ENCODE measurements at regions not wholly inside any gene's neighbourhood (a gene's known extent, or its start where the extent isn't known, plus 50 kb on each side); places are given as distances from the start of the nearest gene placed in this dataset.

- TF ChIP-seq, protein P1, sequence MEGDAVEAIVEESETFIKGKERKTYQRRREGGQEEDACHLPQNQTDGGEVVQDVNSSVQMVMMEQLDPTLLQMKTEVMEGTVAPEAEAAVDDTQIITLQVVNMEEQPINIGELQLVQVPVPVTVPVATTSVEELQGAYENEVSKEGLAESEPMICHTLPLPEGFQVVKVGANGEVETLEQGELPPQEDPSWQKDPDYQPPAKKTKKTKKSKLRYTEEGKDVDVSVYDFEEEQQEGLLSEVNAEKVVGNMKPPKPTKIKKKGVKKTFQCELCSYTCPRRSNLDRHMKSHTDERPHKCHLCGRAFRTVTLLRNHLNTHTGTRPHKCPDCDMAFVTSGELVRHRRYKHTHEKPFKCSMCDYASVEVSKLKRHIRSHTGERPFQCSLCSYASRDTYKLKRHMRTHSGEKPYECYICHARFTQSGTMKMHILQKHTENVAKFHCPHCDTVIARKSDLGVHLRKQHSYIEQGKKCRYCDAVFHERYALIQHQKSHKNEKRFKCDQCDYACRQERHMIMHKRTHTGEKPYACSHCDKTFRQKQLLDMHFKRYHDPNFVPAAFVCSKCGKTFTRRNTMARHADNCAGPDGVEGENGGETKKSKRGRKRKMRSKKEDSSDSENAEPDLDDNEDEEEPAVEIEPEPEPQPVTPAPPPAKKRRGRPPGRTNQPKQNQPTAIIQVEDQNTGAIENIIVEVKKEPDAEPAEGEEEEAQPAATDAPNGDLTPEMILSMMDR (IDR thresholded peaks at IDR 0.05; ENCODE audit: insufficient read depth, low read depth, low read length, missing control alignments): no peak
- no peak overlapping the region for H3K4me3 ChIP-seq (ENCODE audit: low read depth, low read length)
- no peak for DNase-seq (ENCODE audit: low read depth)
Measured at GRCh38 chrX:121823406-121823805, 776.0 kb downstream of the GLUD2 start.

DNA sequence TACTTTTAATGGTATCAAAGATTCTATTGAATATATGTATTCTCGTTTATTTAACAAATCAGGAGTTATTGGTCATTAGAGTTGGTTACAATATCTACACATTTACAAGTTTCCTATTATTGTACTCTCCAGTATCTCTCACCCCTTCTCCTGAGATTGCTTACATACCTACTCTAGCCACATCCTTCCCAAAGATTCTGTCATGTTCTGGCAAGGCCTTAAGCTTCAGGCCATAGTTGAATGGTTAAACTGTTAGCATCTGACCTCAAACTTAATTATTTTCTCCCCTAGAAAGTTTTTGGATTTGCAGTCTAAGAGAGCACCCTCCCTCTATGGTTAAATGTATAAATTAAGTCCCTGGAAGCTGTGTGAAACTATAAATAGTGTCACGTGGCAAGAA is 784.2 kb downstream of the GLUD2 start:
- H3K4me3 ChIP-seq (ENCODE audit: low read depth, low read length): no peak overlapping the region
- TF ChIP-seq, protein P1 (IDR thresholded peaks at IDR 0.05; ENCODE audit: insufficient read depth, low read depth, low read length, missing control alignments): no peak
- DNase-seq (ENCODE audit: low read depth): no peak

- H3K4me3 ChIP-seq (ENCODE audit: low read depth, low read length): no peak overlapping the region
- no peak for DNase-seq (ENCODE audit: low read depth)
- TF ChIP-seq, protein P1 (IDR thresholded peaks at IDR 0.05; ENCODE audit: insufficient read depth, low read depth, low read length, missing control alignments): no peak
Measured at GRCh38 chrX:121832446-121832845, 785.0 kb downstream of the GLUD2 start.

DNA sequence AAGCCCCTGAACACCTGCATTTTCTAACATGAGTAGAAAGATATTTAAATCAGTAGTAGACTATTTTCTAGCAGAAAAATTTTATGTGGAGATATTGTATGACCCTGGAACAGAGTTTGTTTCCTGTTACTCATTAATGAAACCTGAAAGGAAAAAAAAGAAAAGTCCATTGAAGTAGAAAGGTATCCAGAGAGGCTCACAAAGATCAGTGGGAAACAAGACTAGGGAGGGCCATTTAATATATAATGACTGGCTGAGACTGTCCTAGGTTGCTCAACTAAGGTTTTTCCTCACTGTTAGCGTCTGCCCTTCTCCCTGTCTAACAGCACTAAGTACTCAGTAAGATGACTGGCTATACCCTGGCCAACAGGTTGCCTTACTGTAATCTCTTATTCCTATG is 788.6 kb downstream of the GLUD2 start:
- TF ChIP-seq, protein P1 (IDR thresholded peaks at IDR 0.05; ENCODE audit: insufficient read depth, low read depth, low read length, missing control alignments): no peak
- H3K4me3 ChIP-seq (ENCODE audit: low read depth, low read length): no peak overlapping the region
- no peak for DNase-seq (ENCODE audit: low read depth)

DNA sequence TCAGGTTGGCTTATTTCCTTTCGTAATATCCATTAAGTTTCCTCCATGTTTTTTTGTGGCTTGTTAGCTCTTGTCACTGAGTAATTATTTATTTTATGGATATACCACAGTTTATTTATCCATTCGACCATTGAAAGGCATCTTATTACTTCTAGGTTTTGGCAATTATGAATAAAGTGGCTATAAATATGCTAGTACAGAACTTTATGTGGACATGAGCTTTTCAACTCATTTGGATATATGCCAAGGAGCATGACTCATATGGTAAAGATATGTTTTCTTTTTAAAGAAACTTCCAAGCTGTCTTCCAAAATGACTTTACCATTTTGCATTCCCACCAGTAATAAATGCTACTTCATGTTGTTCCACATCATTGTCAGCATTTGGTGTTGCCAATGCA is 803.6 kb downstream of the GLUD2 start:
- no peak overlapping the region for H3K4me3 ChIP-seq (ENCODE audit: low read depth, low read length)
- no peak for DNase-seq (ENCODE audit: low read depth)
- TF ChIP-seq, protein P1 (IDR thresholded peaks at IDR 0.05; ENCODE audit: insufficient read depth, low read depth, low read length, missing control alignments): no peak

DNA sequence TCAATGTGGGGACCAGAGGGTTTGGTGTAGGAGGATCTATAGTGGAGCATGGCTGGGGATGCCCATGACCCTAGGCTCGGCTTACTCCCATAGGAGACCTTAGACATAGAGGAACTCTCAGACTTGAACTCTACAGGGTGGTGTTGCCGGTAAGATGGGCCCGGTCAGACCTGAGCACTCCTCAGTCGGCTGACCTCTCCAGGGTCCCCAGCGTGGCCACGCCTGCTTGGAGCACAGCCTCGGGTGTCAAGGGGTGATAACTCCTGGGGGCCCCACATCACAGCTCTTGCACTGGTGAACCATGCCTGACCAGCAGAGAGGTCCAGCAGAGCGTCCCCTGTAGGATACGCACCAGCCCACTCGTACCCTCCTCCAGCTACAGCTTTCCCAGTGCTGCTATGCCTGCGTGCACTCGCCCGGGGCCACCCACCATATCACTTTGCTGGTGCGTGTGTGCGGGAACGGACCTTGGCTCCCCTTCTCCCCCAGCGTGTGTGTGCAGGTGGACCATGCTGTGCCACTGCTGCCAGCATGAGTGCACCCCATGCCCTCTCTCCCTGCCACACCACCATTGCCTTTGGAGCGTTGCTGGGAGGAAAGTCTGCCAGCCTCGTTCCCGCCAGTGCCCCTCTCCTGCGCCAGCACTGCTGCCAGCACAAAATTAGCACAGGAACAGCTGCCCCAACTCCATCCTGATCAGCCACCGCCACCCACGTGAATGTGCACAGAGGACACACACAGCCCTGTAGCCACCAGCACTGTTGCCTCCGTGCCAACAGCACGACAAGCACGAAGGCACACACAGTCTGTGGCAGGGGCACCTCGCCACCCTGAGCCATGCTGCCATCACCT is 806.6 kb downstream of the GLUD2 start:
- TF ChIP-seq, protein P1 (IDR thresholded peaks at IDR 0.05; ENCODE audit: insufficient read depth, low read depth, low read length, missing control alignments): no peak
- no peak for DNase-seq (ENCODE audit: low read depth)

GRCh38 chrX:121854614-121854911 is 807.2 kb downstream of the GLUD2 start:
- no peak for DNase-seq (ENCODE audit: low read depth)
- TF ChIP-seq, protein P1 (IDR thresholded peaks at IDR 0.05; ENCODE audit: insufficient read depth, low read depth, low read length, missing control alignments): no peak
- no peak overlapping the region for H3K4me3 ChIP-seq (ENCODE audit: low read depth, low read length)

More for the DNA sequence above, 806.6 kb downstream of the GLUD2 start:
- no peak overlapping the region for H3K4me3 ChIP-seq (ENCODE audit: low read depth, low read length)
